Lung (tissue), 11 donors: ENCODE measurements at regions not wholly inside any gene's neighbourhood (a gene's known extent, or its start where the extent isn't known, plus 50 kb on each side); places are given as distances from the start of the nearest gene placed in this dataset.

Experiments used
- ATAC-seq: fragments of 200-7000 bp; cut with Tn5 transposase; one replicate; pipeline ENCODE4 v1.9.1; 2020; ENCODE audit warnings: moderate number of reproducible peaks; ENCODE audit not compliant: insufficient read depth, low FRiP score
- DNase-seq, 3 donors: peaks; one replicate each; pipeline ENCODE4 v3.0.0-alpha.2; 2013 to 2017
- H3K27ac ChIP-seq, 2 donors: one replicate each; pipeline ENCODE4 v1.5.1; 2013; ENCODE audit warnings: mild to moderate bottlenecking in 2 of 2, moderate library complexity in 2 of 2, control low read depth in 1 of 2, inconsistent platforms in 1 of 2, low read depth in 1 of 2, low read length in 1 of 2
- H3K27me3 ChIP-seq, 3 donors: one replicate each; pipeline ENCODE4 v1.5.1; 2013; ENCODE audit warnings: low read length in 2 of 3; ENCODE audit not compliant: control insufficient read depth in 3 of 3, insufficient read depth in 3 of 3
- H3K36me3 ChIP-seq, 4 donors: one replicate each; pipeline ENCODE4 v1.5.1; 2013; ENCODE audit warnings: low read length in 4 of 4, mild to moderate bottlenecking in 1 of 4, moderate library complexity in 1 of 4; ENCODE audit not compliant: control insufficient read depth in 4 of 4, insufficient read depth in 4 of 4
- H3K4me1 ChIP-seq, 5 donors: one replicate each; pipeline ENCODE4 v1.5.1; 2013; ENCODE audit warnings: low read length in 5 of 5, mild to moderate bottlenecking in 2 of 5, moderate library complexity in 1 of 5; ENCODE audit not compliant: control insufficient read depth in 5 of 5, insufficient read depth in 5 of 5
- H3K4me3 ChIP-seq: one replicate; pipeline ENCODE4 v1.5.1; 2013; ENCODE audit warnings: mild to moderate bottlenecking, control low read depth, moderate library complexity
- H3K9ac ChIP-seq, 2 donors: one replicate each; pipeline ENCODE4 v1.5.1; 2013; ENCODE audit warnings: low read length in 2 of 2, control low read depth in 1 of 2; ENCODE audit not compliant: insufficient read depth in 1 of 2
- H3K9me3 ChIP-seq, 4 donors: one replicate each; pipeline ENCODE4 v1.5.1; 2013; ENCODE audit warnings: low read length in 3 of 4, mild to moderate bottlenecking in 1 of 4, moderate library complexity in 1 of 4; ENCODE audit not compliant: control insufficient read depth in 4 of 4, insufficient read depth in 3 of 4
- CTCF ChIP-seq: IDR thresholded peaks from 2 replicates; pipeline ENCODE4 v1.5.1; 2012; ENCODE audit warnings: mild to moderate bottlenecking; ENCODE audit errors: control extremely low read depth, extremely low read depth
- WGBS, 2 donors: extraction: QIAGEN DNeasy Blood & Tissue Kit; methylation state at CpG; one replicate each; pipeline ENCODE4 v1.1.7; 2013; 5-methylcytosine and 5-hydroxymethylcytosine counted together
- donor health status: control.
- donor health status: control.
- donor health status: Bipolar disorder and iron deficiency.
- donor health status: healthy.
- donor health status: DM: yes; HTN: yes; CAD: no.

- Histone ChIP-seq H3K4me3 (no peak overlapping the region), H3K4me1 (no peaks in the 10 kb centered on the region), H3K9me3 (no peaks in the 10 kb centered on the region), H3K27ac (no peak overlapping the region), H3K36me3 (no peaks in the 10 kb centered on the region), H3K27me3 (peaks cover 0 to 20% (median 14%) of the 10 kb centered on the region in 3 donors), H3K9ac (no peak overlapping the region)
- DNase-seq (no peak), ATAC-seq (no peak)
- TF ChIP-seq CTCF: no peak
- 60 to 61% methylated on average over 20 of the region's 20 CpGs for WGBS, 2 donors
Observed at GRCh38 chr22:49372530-49373288, 455.0 kb downstream of the BRD1 start.

- Histone ChIP-seq H3K27me3 (peaks cover 0 to 20% (median 14%) of the 10 kb centered on the region in 3 donors), H3K4me3 (no peak overlapping the region), H3K27ac (no peak overlapping the region), H3K36me3 (no peaks in the 10 kb centered on the region), H3K4me1 (no peaks in the 10 kb centered on the region), H3K9me3 (no peaks in the 10 kb centered on the region), H3K9ac (no peak overlapping the region)
- DNase-seq (no peak), ATAC-seq (no peak)
- 70 to 75% methylated on average over 17 of the region's 17 CpGs for WGBS, 2 donors
- no peak for TF ChIP-seq CTCF
Observed at GRCh38 chr22:49372111-49372529, 455.6 kb downstream of the BRD1 start.

GRCh38 chr22:49371325-49372110 is 456.2 kb downstream of the BRD1 start:
- Histone ChIP-seq H3K27me3 (peaks cover 0 to 20% (median 14%) of the 10 kb centered on the region in 3 donors), H3K36me3 (no peaks in the 10 kb centered on the region), H3K4me1 (no peaks in the 10 kb centered on the region), H3K9ac (no peak overlapping the region), H3K4me3 (no peak overlapping the region), H3K27ac (no peak overlapping the region), H3K9me3 (no peaks in the 10 kb centered on the region)
- DNase-seq: no peak
- WGBS, 2 donors: 80% methylated on average over 27 of the region's 27 CpGs
- TF ChIP-seq CTCF: no peak
- ATAC-seq: no peak
